Neuron (in vitro differentiated cells): ENCODE measurements at regions not wholly inside any gene's neighbourhood (a gene's known extent, or its start where the extent isn't known, plus 50 kb on each side); places are given as distances from the start of the nearest gene placed in this dataset.
A peak's percentile ranks its signal among the peaks of the same experiment; 100 is the strongest.

Experiments used
- H2AFZ ChIP-seq: one replicate; pipeline ENCODE4 v1.6.1; 2013; ENCODE audit warnings: low read depth, mild to moderate bottlenecking, inconsistent platforms, low read length, moderate library complexity
- H3K27me3 ChIP-seq: one replicate; pipeline ENCODE4 v1.6.1; 2013; ENCODE audit warnings: low read length; ENCODE audit not compliant: insufficient read depth
- H3K36me3 ChIP-seq: one replicate; pipeline ENCODE4 v1.6.1; 2013; ENCODE audit warnings: low read length; ENCODE audit not compliant: insufficient read depth
- H3K4me1 ChIP-seq: one replicate; pipeline ENCODE4 v1.6.1; 2013; ENCODE audit warnings: low read length; ENCODE audit not compliant: insufficient read depth
- H3K4me3 ChIP-seq: 2 replicates; pipeline ENCODE4 v1.5.1; 2013; ENCODE audit warnings: mild to moderate bottlenecking, low read length, moderate library complexity
- H3K9me3 ChIP-seq: one replicate; pipeline ENCODE4 v1.6.1; 2013; ENCODE audit warnings: low read length

GRCh38 chr5:93252165-93252564 lies 328.9 kb downstream of the NR2F1-AS1 start:
- Histone ChIP-seq H3K27me3 (no peaks in the 10 kb centered on the region), H2AFZ (no peak overlapping the region), H3K36me3 (no peaks in the 10 kb centered on the region), H3K4me3 (no peak overlapping the region), H3K9me3 (no peaks in the 10 kb centered on the region), H3K4me1 (peaks cover 16% of the 10 kb centered on the region)

GRCh38 chr5:93251347-93251746 lies 329.7 kb downstream of the NR2F1-AS1 start:
- Histone ChIP-seq H3K4me1 (peaks cover 20% of the 10 kb centered on the region), H3K4me3 (no peak overlapping the region), H3K27me3 (no peaks in the 10 kb centered on the region), H3K36me3 (no peaks in the 10 kb centered on the region), H3K9me3 (no peaks in the 10 kb centered on the region), H2AFZ (no peak overlapping the region)

- H3K36me3 ChIP-seq: no peaks in the 10 kb centered on the region
- H3K9me3 ChIP-seq: no peaks in the 10 kb centered on the region
- H3K27me3 ChIP-seq: no peaks in the 10 kb centered on the region
- H3K4me1 ChIP-seq: peaks cover 25% of the 10 kb centered on the region
- H2AFZ ChIP-seq: no peak overlapping the region
- H3K4me3 ChIP-seq: no peak overlapping the region
These were observed 330.6 kb downstream of the NR2F1-AS1 start for GRCh38 chr5:93250424-93250823.

- Histone ChIP-seq H2AFZ (peak overlapping the region; percentile 21), H3K4me3 (no peak overlapping the region), H3K9me3 (no peaks in the 10 kb centered on the region), H3K36me3 (no peaks in the 10 kb centered on the region), H3K27me3 (no peaks in the 10 kb centered on the region), H3K4me1 (peaks cover 25% of the 10 kb centered on the region)
These were observed 331.2 kb downstream of the NR2F1-AS1 start for GRCh38 chr5:93249651-93250289.

GRCh38 chr5:93247105-93247504 lies 333.9 kb downstream of the NR2F1-AS1 start:
- Histone ChIP-seq H3K27me3 (no peaks in the 10 kb centered on the region), H3K36me3 (no peaks in the 10 kb centered on the region), H3K4me3 (no peak overlapping the region), H2AFZ (no peak overlapping the region), H3K9me3 (no peaks in the 10 kb centered on the region), H3K4me1 (peaks cover 25% of the 10 kb centered on the region)

GRCh38 chr5:93246090-93246855 lies 334.7 kb downstream of the NR2F1-AS1 start:
- Histone ChIP-seq H3K27me3 (no peaks in the 10 kb centered on the region), H3K9me3 (no peaks in the 10 kb centered on the region), H2AFZ (peak overlapping the region; percentile 48), H3K4me1 (peaks cover 25% of the 10 kb centered on the region), H3K36me3 (no peaks in the 10 kb centered on the region), H3K4me3 (no peak overlapping the region)

- Histone ChIP-seq H3K9me3 (no peaks in the 10 kb centered on the region), H3K36me3 (no peaks in the 10 kb centered on the region), H3K4me1 (peaks cover 20% of the 10 kb centered on the region), H2AFZ (no peak overlapping the region), H3K4me3 (no peak overlapping the region), H3K27me3 (no peaks in the 10 kb centered on the region)
These were observed 335.8 kb downstream of the NR2F1-AS1 start for GRCh38 chr5:93245226-93245625.

- Histone ChIP-seq H3K4me1 (peaks cover 9% of the 10 kb centered on the region), H2AFZ (peak overlapping the region; percentile 37), H3K36me3 (no peaks in the 10 kb centered on the region), H3K4me3 (no peak overlapping the region), H3K9me3 (no peaks in the 10 kb centered on the region), H3K27me3 (no peaks in the 10 kb centered on the region)
These were observed 337.5 kb downstream of the NR2F1-AS1 start for GRCh38 chr5:93243481-93243880.

GRCh38 chr5:93240228-93240834 lies 340.7 kb downstream of the NR2F1-AS1 start:
- no peaks in the 10 kb centered on the region for H3K9me3 ChIP-seq

GRCh38 chr5:93236807-93237421 lies 344.1 kb downstream of the NR2F1-AS1 start:
- H3K36me3 ChIP-seq: no peaks in the 10 kb centered on the region
- no peaks in the 10 kb centered on the region for H3K9me3 ChIP-seq
- no peaks in the 10 kb centered on the region for H3K27me3 ChIP-seq
- H2AFZ ChIP-seq: no peak overlapping the region
- no peak overlapping the region for H3K4me3 ChIP-seq
- no peaks in the 10 kb centered on the region for H3K4me1 ChIP-seq

More at GRCh38 chr5:93240228-93240834, 340.7 kb downstream of the NR2F1-AS1 start:
- H3K36me3 ChIP-seq: no peaks in the 10 kb centered on the region
- H3K27me3 ChIP-seq: no peaks in the 10 kb centered on the region
- no peaks in the 10 kb centered on the region for H3K4me1 ChIP-seq
- H3K4me3 ChIP-seq: no peak overlapping the region
- no peak overlapping the region for H2AFZ ChIP-seq

- Histone ChIP-seq H3K27me3 (no peaks in the 10 kb centered on the region), H2AFZ (no peak overlapping the region), H3K4me1 (no peaks in the 10 kb centered on the region), H3K36me3 (no peaks in the 10 kb centered on the region), H3K4me3 (no peak overlapping the region), H3K9me3 (no peaks in the 10 kb centered on the region)
These were observed 345.3 kb downstream of the NR2F1-AS1 start for GRCh38 chr5:93235761-93236160.

- no peaks in the 10 kb centered on the region for H3K9me3 ChIP-seq
- no peaks in the 10 kb centered on the region for H3K36me3 ChIP-seq
- no peak overlapping the region for H2AFZ ChIP-seq
- H3K4me1 ChIP-seq: no peaks in the 10 kb centered on the region
- H3K27me3 ChIP-seq: no peaks in the 10 kb centered on the region
- H3K4me3 ChIP-seq: no peak overlapping the region
These were observed 354.8 kb downstream of the NR2F1-AS1 start for GRCh38 chr5:93226202-93226735.

- Histone ChIP-seq H3K36me3 (no peaks in the 10 kb centered on the region), H3K4me3 (no peak overlapping the region), H3K9me3 (no peaks in the 10 kb centered on the region), H3K27me3 (no peaks in the 10 kb centered on the region), H2AFZ (no peak overlapping the region), H3K4me1 (no peaks in the 10 kb centered on the region)
These were observed 355.3 kb downstream of the NR2F1-AS1 start for GRCh38 chr5:93225748-93226147.
